SK-N-SH (cell line): ENCODE measurements at regions not wholly inside any gene's neighbourhood (a gene's known extent, or its start where the extent isn't known, plus 50 kb on each side); places are given as distances from the start of the nearest gene placed in this dataset.

Source experiments
- CTCF ChIA-PET: fragments of 300-600, 350-600 bp; formaldehyde crosslinking; extraction: SDS; loops from one replicate; lab custom pipeline; 2021; lab: Yijun Ruan, JAX
- POLR2A ChIA-PET: fragments of 350-600 bp; sonication (Branson Sonifier 250); formaldehyde crosslinking; extraction: SDS; loops from one replicate; lab custom pipeline; 2020; ENCODE audit warnings: antibody characterized with exemption, inconsistent platforms; lab: Yijun Ruan, JAX
- DNase-seq: peaks from one replicate; pipeline ENCODE4 v3.0.0; 2012
- H2AFZ ChIP-seq: fragments of 200-600 bp; sonication (generic); 2 replicates; pipeline ENCODE4 v1.8.1; 2016; ENCODE audit warnings: antibody characterized with exemption, mild to moderate bottlenecking, low read depth
- H3F3A ChIP-seq: fragments of 200-600 bp; sonication (generic); replicated peaks from 2 replicates; pipeline ENCODE3; 2016; ENCODE audit warnings: antibody characterized with exemption, mild to moderate bottlenecking; ENCODE audit not compliant: insufficient read depth
- H3K27ac ChIP-seq, 2 experiments: fragments of 200-500 bp in 1 of 2; fragments of 200-600 bp in 1 of 2; sonication (Bioruptor generic) in 1 of 2; sonication (generic), shearing (Covaris generic) in 1 of 2; 2 replicates each; pipeline versions ENCODE4 v1.5.1 to v1.6.1; 2014 to 2016; ENCODE audit warnings: low read depth in 2 of 2, inconsistent platforms in 1 of 2, low read length in 1 of 2, mild to moderate bottlenecking in 1 of 2, mixed read lengths in 1 of 2
- H3K27me3 ChIP-seq: fragments of 200-600 bp; sonication (generic), shearing (Covaris generic); 2 replicates; pipeline ENCODE4 v1.6.1; 2016; ENCODE audit warnings: mixed run types; ENCODE audit not compliant: insufficient read depth
- H3K36me3 ChIP-seq, 2 experiments: fragments of 200-500 bp in 1 of 2; fragments of 200-600 bp in 1 of 2; sonication (Bioruptor generic) in 1 of 2; sonication (generic) in 1 of 2; replicated peaks in 1 of 2; 2 replicates each; pipeline versions ENCODE3 to v1.5.1; 2014 to 2016; ENCODE audit warnings: low read length in 1 of 2, mild to moderate bottlenecking in 1 of 2; ENCODE audit not compliant: insufficient read depth in 2 of 2, control insufficient read depth in 1 of 2
- H3K4me1 ChIP-seq, 2 experiments: fragments of 200-500 bp in 1 of 2; fragments of 200-600 bp in 1 of 2; sonication (Bioruptor generic) in 1 of 2; sonication (generic), shearing (Covaris generic) in 1 of 2; 2 replicates each; pipeline versions ENCODE4 v1.5.1 to v1.6.1; 2014 to 2016; ENCODE audit warnings: low read depth in 1 of 2, low read length in 1 of 2, mixed run types in 1 of 2; ENCODE audit not compliant: insufficient read depth in 2 of 2, control insufficient read depth in 1 of 2
- H3K4me2 ChIP-seq: fragments of 200-600 bp; sonication (generic), shearing (Covaris generic); 2 replicates; pipeline ENCODE4 v1.6.1; 2017; ENCODE audit warnings: mixed run types
- H3K4me3 ChIP-seq, 2 experiments: fragments of 200-500 bp in 1 of 2; fragments of 200-600 bp in 1 of 2; sonication (Bioruptor generic) in 1 of 2; sonication (generic), shearing (Covaris generic) in 1 of 2; 2 replicates each; pipeline versions ENCODE4 v1.5.1 to v1.8.1; 2014 to 2016; ENCODE audit warnings: low read depth in 2 of 2, inconsistent platforms in 1 of 2, low read length in 1 of 2, mild to moderate bottlenecking in 1 of 2, mixed read lengths in 1 of 2, moderate library complexity in 1 of 2
- H3K79me2 ChIP-seq: fragments of 200-600 bp; sonication (generic); 2 replicates; pipeline ENCODE4 v1.8.1; 2017; ENCODE audit warnings: mild to moderate bottlenecking; ENCODE audit not compliant: insufficient read depth
- H3K9ac ChIP-seq: fragments of 200-600 bp; sonication (generic); 2 replicates; pipeline ENCODE4 v1.6.1; 2017; ENCODE audit warnings: mixed run types
- H3K9me2 ChIP-seq: fragments of 200-600 bp; sonication (generic); 2 replicates; pipeline ENCODE4 v1.6.1; 2017; ENCODE audit warnings: mixed run types
- H3K9me3 ChIP-seq: fragments of 200-600 bp; sonication (generic); 2 replicates; pipeline ENCODE4 v1.6.1; 2017; ENCODE audit warnings: mixed run types, mild to moderate bottlenecking, moderate library complexity
- H4K20me1 ChIP-seq: fragments of 200-600 bp; sonication (generic); 2 replicates; pipeline ENCODE4 v1.6.1; 2017; ENCODE audit warnings: mild to moderate bottlenecking, mixed run types; ENCODE audit not compliant: insufficient read depth
- EP300 ChIP-seq, 2 experiments: IDR thresholded peaks; 2 replicates each; pipeline versions ENCODE4 v1.4.0 to v1.6.1; 2012; ENCODE audit warnings: borderline replicate concordance in 1 of 2, low read depth in 1 of 2, low read length in 1 of 2
- EZH2phosphoT487 ChIP-seq: fragments of 200-600 bp; sonication (generic); IDR thresholded peaks from 2 replicates; pipeline ENCODE4 v1.6.1; 2017; ENCODE audit warnings: low read depth, mixed run types, mild to moderate bottlenecking, antibody characterized with exemption, moderate library complexity, borderline replicate concordance
- FOSL2 ChIP-seq: IDR thresholded peaks from 2 replicates; pipeline ENCODE4 v1.4.0; 2012; ENCODE audit warnings: low read depth, mild to moderate bottlenecking, moderate library complexity, borderline replicate concordance
- FOXJ3 ChIP-seq: sonication (generic); formaldehyde crosslinking; IDR thresholded peaks from 2 replicates; pipeline ENCODE4 v1.5.1; 2020; ENCODE audit warnings: mild to moderate bottlenecking, missing genetic modification reagents
- FOXM1 ChIP-seq: IDR thresholded peaks from 2 replicates; pipeline ENCODE4 v1.4.0; 2012; ENCODE audit warnings: low read depth, mild to moderate bottlenecking
- GATA2 ChIP-seq: sonication (generic); formaldehyde crosslinking; IDR thresholded peaks from 2 replicates; pipeline ENCODE4 v1.5.0; 2020; ENCODE audit warnings: mild to moderate bottlenecking, missing genetic modification reagents
- JUND ChIP-seq: IDR thresholded peaks from 2 replicates; pipeline ENCODE4 v1.4.0; 2012
- MEF2A ChIP-seq: IDR thresholded peaks from 2 replicates; pipeline ENCODE4 v1.4.0; 2012; ENCODE audit warnings: low read depth, borderline replicate concordance
- MXI1 ChIP-seq: IDR thresholded peaks from 2 replicates; pipeline ENCODE4 v1.6.1; 2012; ENCODE audit warnings: mild to moderate bottlenecking, low read depth, low read length, improper control_type of control experiment
- NFIC ChIP-seq: IDR thresholded peaks from 2 replicates; pipeline ENCODE4 v1.4.0; 2012; ENCODE audit warnings: borderline replicate concordance
- NRF1 ChIP-seq: IDR thresholded peaks from 2 replicates; pipeline ENCODE4 v1.6.1; 2012; ENCODE audit warnings: low read depth, mild to moderate bottlenecking, low read length
- POLR2AphosphoS5 ChIP-seq: IDR thresholded peaks from 2 replicates; pipeline ENCODE4 v1.6.1; 2012; ENCODE audit warnings: low read depth, low read length
- RAD21 ChIP-seq: IDR thresholded peaks from 2 replicates; pipeline ENCODE4 v1.6.1; 2012; ENCODE audit warnings: mild to moderate bottlenecking, low read length
- RCOR1 ChIP-seq: fragments of 150-350 bp; IDR thresholded peaks from 2 replicates; pipeline ENCODE4 v1.6.1; 2017; ENCODE audit warnings: antibody characterized with exemption, low read length
- RFX5 ChIP-seq: IDR thresholded peaks from 2 replicates; pipeline ENCODE4 v1.6.1; 2012; ENCODE audit warnings: mild to moderate bottlenecking, improper control_type of control experiment, low read length
- SIN3A ChIP-seq: IDR thresholded peaks from 2 replicates; pipeline ENCODE4 v1.6.1; 2012; ENCODE audit warnings: low read depth, mild to moderate bottlenecking, low read length, moderate library complexity, borderline replicate concordance
- SMC3 ChIP-seq: IDR thresholded peaks from 2 replicates; pipeline ENCODE4 v1.6.1; 2012; ENCODE audit warnings: low read depth, low read length, improper control_type of control experiment
- TCF12 ChIP-seq: IDR thresholded peaks from 2 replicates; pipeline ENCODE4 v1.4.0; 2012
- TEAD4 ChIP-seq: IDR thresholded peaks from 2 replicates; pipeline ENCODE4 v1.4.0; 2012; ENCODE audit warnings: mild to moderate bottlenecking, borderline replicate concordance; ENCODE audit not compliant: insufficient read depth
- USF1 ChIP-seq: IDR thresholded peaks from 2 replicates; pipeline ENCODE4 v1.4.0; 2012; ENCODE audit warnings: low read depth, borderline replicate concordance
- YY1 ChIP-seq: IDR thresholded peaks from 2 replicates; pipeline ENCODE4 v1.4.0; 2012; ENCODE audit warnings: low read depth, mild to moderate bottlenecking
- ZBTB33 ChIP-seq: IDR thresholded peaks from 2 replicates; pipeline ENCODE4 v1.4.0; 2012; ENCODE audit warnings: low read depth, borderline replicate concordance
- WGBS: methylation state at CpG from one replicate; pipeline ENCODE4 v1.1.6; 2017; ENCODE audit warnings: low lambda C conversion rate; 5-methylcytosine and 5-hydroxymethylcytosine counted together
- TF ChIP-seq, protein P1 (sequence below): IDR thresholded peaks from 2 replicates; pipeline ENCODE4 v1.4.0; 2012; ENCODE audit warnings: low read depth
- TF ChIP-seq, protein P2 (sequence below): fragments of 150-350 bp; IDR thresholded peaks from 2 replicates; pipeline ENCODE4 v1.6.1; 2016; ENCODE audit warnings: mild to moderate bottlenecking, low read depth, low read length

DNA sequence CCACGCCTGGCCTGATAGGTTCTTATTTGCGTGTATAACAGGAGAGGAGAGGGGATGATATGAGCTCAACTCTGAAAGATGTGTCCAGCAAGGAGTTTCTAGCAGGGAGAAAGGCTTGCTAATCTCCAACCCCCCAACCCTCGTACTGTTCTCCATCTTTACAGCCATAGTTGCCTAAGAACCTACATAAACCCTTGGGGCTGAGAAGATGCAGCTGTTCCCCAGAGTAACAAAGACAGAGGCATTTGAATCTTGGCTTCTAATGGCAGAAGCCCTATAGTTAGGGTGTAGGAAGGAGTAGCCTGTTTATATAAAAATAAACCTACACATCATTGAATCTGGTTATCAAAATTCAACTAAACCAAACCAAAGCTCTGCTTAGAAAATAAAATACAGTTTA lies 631.4 kb upstream of the SLC35B3 start (continued):
- TF ChIP-seq ZBTB33 (no peak), SIN3A (no peak), NFIC (no peak), FOXM1 (no peak), EZH2phosphoT487 (no peak)

- H3K79me2 ChIP-seq = no peaks in the 10 kb centered on the region
- no peak overlapping the region for H2AFZ ChIP-seq
- no peak for TF ChIP-seq MXI1
- no peak for DNase-seq
- no peak overlapping the region for H3K27ac ChIP-seq
- no peaks in the 10 kb centered on the region for H3K27me3 ChIP-seq
- H3K4me1 ChIP-seq = no peaks in the 10 kb centered on the region
- H3K4me2 ChIP-seq = no peak overlapping the region
- H3K9ac ChIP-seq = no peak overlapping the region
- no peak overlapping the region for H3K4me3 ChIP-seq
- no peaks in the 10 kb centered on the region for H3K36me3 ChIP-seq
- POLR2A ChIA-PET = no interaction called here
- H3K9me3 ChIP-seq = no peaks in the 10 kb centered on the region
- CTCF ChIA-PET = interaction anchor here (1.0 kb wide), 1 partner anchor 9 kb away, joined by 3 read pairs; no protein-coding TSS in a partner anchor
- WGBS = 0% methylated on average over 1 of the region's 1 CpG
- no peaks in the 10 kb centered on the region for H3K9me2 ChIP-seq
- no peaks in the 10 kb centered on the region for H4K20me1 ChIP-seq
- no peaks in the 10 kb centered on the region for H3F3A ChIP-seq
Measured at GRCh38 chr6:9064156-9064555, 628.8 kb upstream of the SLC35B3 start.

- Histone ChIP-seq H3K9me2 (no peaks in the 10 kb centered on the region), H3K79me2 (no peaks in the 10 kb centered on the region), H2AFZ (no peak overlapping the region), H3K4me3 (no peak overlapping the region), H3F3A (no peaks in the 10 kb centered on the region), H3K27me3 (no peaks in the 10 kb centered on the region), H3K9ac (no peak overlapping the region), H4K20me1 (no peaks in the 10 kb centered on the region), H3K4me1 (no peaks in the 10 kb centered on the region), H3K4me2 (no peak overlapping the region), H3K27ac (no peak overlapping the region), H3K9me3 (no peaks in the 10 kb centered on the region), H3K36me3 (no peaks in the 10 kb centered on the region)
- WGBS = 8% methylated on average over 2 of the region's 2 CpGs
- POLR2A ChIA-PET = no interaction called here
- CTCF ChIA-PET = no interaction called here
- TF ChIP-seq NRF1 (no peak), RAD21 (no peak), RCOR1 (no peak), TCF12 (no peak), MEF2A (no peak), POLR2AphosphoS5 (no peak), TEAD4 (no peak), EP300 (IDR thresholded peaks at IDR 0.05; ENCODE audit: borderline replicate concordance in 1 of 2, low read depth in 1 of 2, low read length in 1 of 2) (no peak), YY1 (no peak), FOSL2 (no peak), SMC3 (no peak), USF1 (no peak), RFX5 (no peak), GATA2 (CRISPR knock-in tag) (no peak), FOXJ3 (CRISPR knock-in tag) (no peak), JUND (no peak), EZH2phosphoT487 (no peak)
- TF ChIP-seq, protein P1, sequence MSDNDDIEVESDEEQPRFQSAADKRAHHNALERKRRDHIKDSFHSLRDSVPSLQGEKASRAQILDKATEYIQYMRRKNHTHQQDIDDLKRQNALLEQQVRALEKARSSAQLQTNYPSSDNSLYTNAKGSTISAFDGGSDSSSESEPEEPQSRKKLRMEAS = no peak
- TF ChIP-seq, protein P2, sequence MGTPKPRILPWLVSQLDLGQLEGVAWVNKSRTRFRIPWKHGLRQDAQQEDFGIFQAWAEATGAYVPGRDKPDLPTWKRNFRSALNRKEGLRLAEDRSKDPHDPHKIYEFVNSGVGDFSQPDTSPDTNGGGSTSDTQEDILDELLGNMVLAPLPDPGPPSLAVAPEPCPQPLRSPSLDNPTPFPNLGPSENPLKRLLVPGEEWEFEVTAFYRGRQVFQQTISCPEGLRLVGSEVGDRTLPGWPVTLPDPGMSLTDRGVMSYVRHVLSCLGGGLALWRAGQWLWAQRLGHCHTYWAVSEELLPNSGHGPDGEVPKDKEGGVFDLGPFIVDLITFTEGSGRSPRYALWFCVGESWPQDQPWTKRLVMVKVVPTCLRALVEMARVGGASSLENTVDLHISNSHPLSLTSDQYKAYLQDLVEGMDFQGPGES = no peak
- DNase-seq = no peak
Measured at GRCh38 chr6:9062596-9062995, 627.3 kb upstream of the SLC35B3 start.
